ENCODE measurements at regions not wholly inside any gene's neighbourhood (a gene's known extent, or its start where the extent isn't known, plus 50 kb on each side); places are given as distances from the start of the nearest gene placed in this dataset.

GRCh38 chr3:73270839-73271483 is 209.5 kb downstream of the EBLN2 start:
- TF ChIP-seq EP300 (IDR thresholded peaks at IDR 0.05) (no peak), CTCF (IDR thresholded peaks at IDR 0.05) (no peak), MYC (IDR thresholded peaks at IDR 0.05; ENCODE audit: borderline replicate concordance, low read length) (no peak), SREBF2 (IDR thresholded peaks at IDR 0.05) (no peak), POLR2AphosphoS2 (conservative IDR thresholded peaks at IDR 0.05; ENCODE audit: low read length) (no peak), ZFP36 (IDR thresholded peaks at IDR 0.05; ENCODE audit: borderline replicate concordance, partially characterized antibody) (no peak), POLR2A (IDR thresholded peaks at IDR 0.05; ENCODE audit: low read length) (no peak), RAD21 (conservative IDR thresholded peaks at IDR 0.05 in 1 of 2, IDR thresholded peaks at IDR 0.05 in 1 of 2) (no peak), HDAC2 (IDR thresholded peaks at IDR 0.05) (no peak), REST (IDR thresholded peaks at IDR 0.05) (no peak)
- TF ChIP-seq, protein P1, sequence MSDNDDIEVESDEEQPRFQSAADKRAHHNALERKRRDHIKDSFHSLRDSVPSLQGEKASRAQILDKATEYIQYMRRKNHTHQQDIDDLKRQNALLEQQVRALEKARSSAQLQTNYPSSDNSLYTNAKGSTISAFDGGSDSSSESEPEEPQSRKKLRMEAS (IDR thresholded peaks at IDR 0.05): no peak

All from A549 (cell line).